CD4-positive, alpha-beta T cell (primary cell): ENCODE measurements at regions not wholly inside any gene's neighbourhood (a gene's known extent, or its start where the extent isn't known, plus 50 kb on each side); places are given as distances from the start of the nearest gene placed in this dataset.

Source experiments
- ATAC-seq: fragments of 200-7000 bp; cut with Tn5 transposase; one replicate; pipeline ENCODE4 v1.10.0; 2022; ENCODE audit warnings: mild to moderate bottlenecking; ENCODE audit not compliant: poor library complexity
- CTCF ChIA-PET: fragments of 350-600 bp; sonication (Branson Sonifier 250); formaldehyde crosslinking; loops from one replicate; lab custom pipeline; 2021; ENCODE audit warnings: antibody characterized with exemption, inconsistent platforms; lab: Charles Lee
- POLR2A ChIA-PET: fragments of 350-600 bp; sonication (Branson Sonifier 250); formaldehyde crosslinking; loops from one replicate; lab custom pipeline; 2021; ENCODE audit warnings: antibody characterized with exemption, inconsistent platforms; lab: Charles Lee
- DNase-seq, 14 experiments: peaks; one replicate each; pipeline ENCODE4 v3.0.0-alpha.2; 2013 to 2020; ENCODE audit warnings: mixed read lengths in 2 of 14
- H3K27ac ChIP-seq, 2 donors: one replicate each; pipeline versions ENCODE4 v1.5.1 to v1.7.0; 2013; ENCODE audit warnings: low read length in 2 of 2, low read depth in 1 of 2, mild to moderate bottlenecking in 1 of 2
- H3K27me3 ChIP-seq, 2 experiments: 1 replicate in 1 of 2; 2 replicates in 1 of 2; pipeline versions ENCODE4 v1.6.1 to v1.7.0; 2013; ENCODE audit warnings: low read length in 2 of 2, control low read depth in 1 of 2, mild to moderate bottlenecking in 1 of 2, moderate library complexity in 1 of 2; ENCODE audit not compliant: insufficient read depth in 2 of 2, control insufficient read depth in 1 of 2
- H3K36me3 ChIP-seq: one replicate; pipeline ENCODE4 v1.6.1; 2013; ENCODE audit warnings: low read length, control low read depth; ENCODE audit not compliant: insufficient read depth
- H3K4me1 ChIP-seq: one replicate; pipeline ENCODE4 v1.6.1; 2013; ENCODE audit warnings: low read length, control low read depth; ENCODE audit not compliant: insufficient read depth
- H3K4me3 ChIP-seq: one replicate; pipeline ENCODE4 v1.5.1; 2013; ENCODE audit warnings: mild to moderate bottlenecking, low read length, moderate library complexity
- H3K9me3 ChIP-seq, 2 experiments: 1 replicate in 1 of 2; 2 replicates in 1 of 2; pipeline versions ENCODE4 v1.6.1 to v1.7.0; 2013; ENCODE audit warnings: low read length in 2 of 2, mild to moderate bottlenecking in 2 of 2, control low read depth in 1 of 2, moderate library complexity in 1 of 2; ENCODE audit not compliant: control insufficient read depth in 1 of 2, insufficient read depth in 1 of 2
- H3K27ac Mint-ChIP-seq: one replicate; pipeline ENCODE4 v1.8.0; 2020; ENCODE audit warnings: mixed read lengths
- H3K27me3 Mint-ChIP-seq: one replicate; pipeline ENCODE4 v1.8.0; 2021; ENCODE audit warnings: mixed read lengths
- H3K36me3 Mint-ChIP-seq: one replicate; pipeline ENCODE4 v1.8.0; 2021; ENCODE audit warnings: low read depth, mixed read lengths
- H3K4me1 Mint-ChIP-seq: one replicate; pipeline ENCODE4 v1.8.0; 2021; ENCODE audit warnings: low read depth, mixed read lengths
- H3K4me3 Mint-ChIP-seq: one replicate; pipeline ENCODE4 v1.8.0; 2020; ENCODE audit warnings: mild to moderate bottlenecking, mixed read lengths
- H3K9me3 Mint-ChIP-seq: one replicate; pipeline ENCODE4 v1.8.0; 2020; ENCODE audit warnings: mixed read lengths
- intact Hi-C, 2 experiments: fragments of 100-400 bp; cut with DNase I in 1 of 2; cut with micrococcal nuclease in 1 of 2; formaldehyde crosslinking; loops; one replicate each; pipeline versions ENCODE4 v1.15.1 to v1.9.0; 2023 to 2025; cut with DNase I, micrococcal nuclease
- TF ChIP-seq, protein P1 (sequence below): fragments of 200-600 bp; IDR thresholded peaks from one replicate; pipeline ENCODE4 v1.8.0; 2022; ENCODE audit warnings: antibody characterized with exemption, mild to moderate bottlenecking

- no peaks in the 10 kb centered on the region for H3K27me3 Mint-ChIP-seq
- no peak overlapping the region for H3K27ac Mint-ChIP-seq
- POLR2A ChIA-PET: no interaction called here
- no peaks in the 10 kb centered on the region for H3K9me3 Mint-ChIP-seq
- Histone ChIP-seq H3K4me1 (no peaks in the 10 kb centered on the region), H3K27ac (no peak overlapping the region), H3K27me3 (no peaks in the 10 kb centered on the region), H3K9me3 (peaks cover 0 to 3% of the 10 kb centered on the region in 2 experiments), H3K4me3 (no peak overlapping the region), H3K36me3 (no peaks in the 10 kb centered on the region)
- TF ChIP-seq, protein P1, sequence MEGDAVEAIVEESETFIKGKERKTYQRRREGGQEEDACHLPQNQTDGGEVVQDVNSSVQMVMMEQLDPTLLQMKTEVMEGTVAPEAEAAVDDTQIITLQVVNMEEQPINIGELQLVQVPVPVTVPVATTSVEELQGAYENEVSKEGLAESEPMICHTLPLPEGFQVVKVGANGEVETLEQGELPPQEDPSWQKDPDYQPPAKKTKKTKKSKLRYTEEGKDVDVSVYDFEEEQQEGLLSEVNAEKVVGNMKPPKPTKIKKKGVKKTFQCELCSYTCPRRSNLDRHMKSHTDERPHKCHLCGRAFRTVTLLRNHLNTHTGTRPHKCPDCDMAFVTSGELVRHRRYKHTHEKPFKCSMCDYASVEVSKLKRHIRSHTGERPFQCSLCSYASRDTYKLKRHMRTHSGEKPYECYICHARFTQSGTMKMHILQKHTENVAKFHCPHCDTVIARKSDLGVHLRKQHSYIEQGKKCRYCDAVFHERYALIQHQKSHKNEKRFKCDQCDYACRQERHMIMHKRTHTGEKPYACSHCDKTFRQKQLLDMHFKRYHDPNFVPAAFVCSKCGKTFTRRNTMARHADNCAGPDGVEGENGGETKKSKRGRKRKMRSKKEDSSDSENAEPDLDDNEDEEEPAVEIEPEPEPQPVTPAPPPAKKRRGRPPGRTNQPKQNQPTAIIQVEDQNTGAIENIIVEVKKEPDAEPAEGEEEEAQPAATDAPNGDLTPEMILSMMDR: no peak
- H3K4me1 Mint-ChIP-seq: no peaks in the 10 kb centered on the region
- H3K36me3 Mint-ChIP-seq: no peaks in the 10 kb centered on the region
- H3K4me3 Mint-ChIP-seq: no peak overlapping the region
- DNase-seq: no peak
- no peak for ATAC-seq
- intact Hi-C loops: no loop called here
- CTCF ChIA-PET: no interaction called here
Measured at GRCh38 chr2:195352581-195352980, 304.4 kb upstream of the SLC39A10 start.

GRCh38 chr2:195343942-195344530, 313.0 kb upstream of the SLC39A10 start:
- no peak overlapping the region for H3K4me3 ChIP-seq
- Mint-ChIP-seq H3K27me3 (no peaks in the 10 kb centered on the region), H3K36me3 (no peaks in the 10 kb centered on the region), H3K9me3 (no peaks in the 10 kb centered on the region), H3K4me1 (no peaks in the 10 kb centered on the region), H3K4me3 (no peak overlapping the region), H3K27ac (no peak overlapping the region)
- ChIA-PET POLR2A (no interaction called here), CTCF (no interaction called here)
- H3K27ac ChIP-seq: no peak overlapping the region
- no peaks in the 10 kb centered on the region for H3K4me1 ChIP-seq
- intact Hi-C loops: no loop called here
- no peaks in the 10 kb centered on the region for H3K27me3 ChIP-seq
- no peaks in the 10 kb centered on the region for H3K9me3 ChIP-seq
- no peaks in the 10 kb centered on the region for H3K36me3 ChIP-seq
- ATAC-seq (no peak), DNase-seq (no peak)
- TF ChIP-seq, protein P1: no peak

DNA sequence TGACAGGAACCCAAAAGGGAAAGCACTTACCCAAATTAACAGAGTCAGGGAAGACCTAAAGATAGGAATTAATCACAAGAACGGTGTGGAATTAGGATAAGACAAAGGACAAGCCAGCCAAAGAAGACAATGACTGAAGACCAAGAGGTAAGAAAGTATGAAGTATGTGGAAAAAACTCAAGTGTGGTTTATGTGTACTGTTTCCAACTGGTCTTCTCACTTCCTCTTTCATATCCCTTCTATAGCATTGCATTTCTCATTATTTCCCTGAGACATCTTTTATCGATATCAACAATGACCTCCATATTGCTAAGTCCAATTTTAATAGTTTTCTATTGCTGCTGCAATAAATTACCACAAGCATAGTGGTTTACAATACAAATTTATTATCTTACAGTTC, 313.5 kb upstream of the SLC39A10 start:
- intact Hi-C loops: no loop called here
- no peaks in the 10 kb centered on the region for H3K27me3 ChIP-seq
- DNase-seq: no peak
- H3K4me1 ChIP-seq: no peaks in the 10 kb centered on the region
- CTCF ChIA-PET: no interaction called here
- no peak for ATAC-seq
- POLR2A ChIA-PET: no interaction called here
- Mint-ChIP-seq H3K9me3 (no peaks in the 10 kb centered on the region), H3K27me3 (no peaks in the 10 kb centered on the region), H3K36me3 (no peaks in the 10 kb centered on the region), H3K4me3 (no peak overlapping the region), H3K27ac (no peak overlapping the region), H3K4me1 (no peaks in the 10 kb centered on the region)
- H3K27ac ChIP-seq: no peak overlapping the region
- no peaks in the 10 kb centered on the region for H3K36me3 ChIP-seq
- no peak overlapping the region for H3K4me3 ChIP-seq
- no peaks in the 10 kb centered on the region for H3K9me3 ChIP-seq
- TF ChIP-seq, protein P1: no peak
